Epithelial cell of proximal tubule (primary cell): ENCODE measurements at regions not wholly inside any gene's neighbourhood (a gene's known extent, or its start where the extent isn't known, plus 50 kb on each side); places are given as distances from the start of the nearest gene placed in this dataset.

ENCODE experiments used
- DNase-seq: peaks from one replicate; pipeline ENCODE4 v3.0.0-alpha.2; 2011; ENCODE audit warnings: low read depth
- H3K4me3 ChIP-seq: 2 replicates; pipeline ENCODE4 v1.5.1; 2011; ENCODE audit warnings: low read depth, mild to moderate bottlenecking, low read length
- TF ChIP-seq, protein P1 (sequence below): conservative IDR thresholded peaks from 2 replicates; pipeline ENCODE4 v1.5.1; 2012; ENCODE audit warnings: low read depth, mild to moderate bottlenecking, low read length

DNA sequence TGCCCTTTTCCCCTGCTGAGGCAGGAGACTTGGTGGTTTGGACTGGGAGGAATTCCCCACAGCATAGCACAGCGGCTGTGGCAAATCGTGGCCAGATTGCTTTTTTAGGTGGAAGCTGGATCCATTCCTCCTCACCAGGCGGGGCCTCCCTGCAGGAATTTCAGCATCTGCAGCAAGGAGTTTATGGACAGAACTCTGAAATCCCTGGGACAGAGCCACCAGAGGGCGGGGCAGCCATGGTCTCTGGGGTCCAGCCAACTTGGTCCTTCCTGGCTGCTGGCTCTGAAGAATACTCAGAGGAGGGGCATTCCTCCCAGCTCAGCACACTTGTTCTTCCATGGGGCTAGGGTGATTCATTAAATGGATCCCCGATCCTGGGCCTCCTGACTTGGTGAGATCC is 794.3 kb downstream of the SH3BGRL start:
- H3K4me3 ChIP-seq, result no peak overlapping the region
- no peak for DNase-seq
- TF ChIP-seq, protein P1, sequence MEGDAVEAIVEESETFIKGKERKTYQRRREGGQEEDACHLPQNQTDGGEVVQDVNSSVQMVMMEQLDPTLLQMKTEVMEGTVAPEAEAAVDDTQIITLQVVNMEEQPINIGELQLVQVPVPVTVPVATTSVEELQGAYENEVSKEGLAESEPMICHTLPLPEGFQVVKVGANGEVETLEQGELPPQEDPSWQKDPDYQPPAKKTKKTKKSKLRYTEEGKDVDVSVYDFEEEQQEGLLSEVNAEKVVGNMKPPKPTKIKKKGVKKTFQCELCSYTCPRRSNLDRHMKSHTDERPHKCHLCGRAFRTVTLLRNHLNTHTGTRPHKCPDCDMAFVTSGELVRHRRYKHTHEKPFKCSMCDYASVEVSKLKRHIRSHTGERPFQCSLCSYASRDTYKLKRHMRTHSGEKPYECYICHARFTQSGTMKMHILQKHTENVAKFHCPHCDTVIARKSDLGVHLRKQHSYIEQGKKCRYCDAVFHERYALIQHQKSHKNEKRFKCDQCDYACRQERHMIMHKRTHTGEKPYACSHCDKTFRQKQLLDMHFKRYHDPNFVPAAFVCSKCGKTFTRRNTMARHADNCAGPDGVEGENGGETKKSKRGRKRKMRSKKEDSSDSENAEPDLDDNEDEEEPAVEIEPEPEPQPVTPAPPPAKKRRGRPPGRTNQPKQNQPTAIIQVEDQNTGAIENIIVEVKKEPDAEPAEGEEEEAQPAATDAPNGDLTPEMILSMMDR, result no peak

DNA sequence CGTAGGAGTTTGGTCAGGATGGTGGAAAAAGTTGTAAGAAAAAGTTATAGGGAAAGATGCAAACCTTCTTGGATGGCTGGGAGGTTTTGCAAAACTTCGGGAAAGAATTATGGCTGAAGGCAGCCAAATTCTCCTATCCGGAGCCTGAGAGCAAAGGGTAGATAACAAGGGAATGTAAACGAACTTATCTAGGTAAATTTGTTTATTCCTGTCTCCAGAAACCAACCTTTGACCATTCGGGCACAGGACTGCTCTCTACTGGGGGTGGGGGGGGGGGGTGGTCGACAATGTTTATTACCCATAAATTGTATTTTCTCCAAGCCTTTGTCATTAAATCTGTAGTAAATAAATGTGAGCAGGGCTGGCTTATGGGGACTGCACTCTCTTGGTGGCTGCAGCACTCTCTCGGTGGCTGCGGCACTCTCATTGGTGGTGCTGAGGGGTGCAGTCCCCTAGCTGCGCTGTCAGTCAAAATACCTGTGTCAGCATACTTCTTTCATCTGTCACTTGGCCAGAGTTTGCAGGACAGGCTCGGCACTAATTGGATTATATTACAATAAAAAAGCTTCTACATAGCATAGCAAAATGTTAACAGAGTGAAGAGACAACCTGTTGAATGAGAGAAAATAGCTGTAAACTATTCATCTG is 827.8 kb downstream of the SH3BGRL start:
- H3K4me3 ChIP-seq, result no peak overlapping the region
- TF ChIP-seq, protein P1, result no peak
- DNase-seq, result no peak

DNA sequence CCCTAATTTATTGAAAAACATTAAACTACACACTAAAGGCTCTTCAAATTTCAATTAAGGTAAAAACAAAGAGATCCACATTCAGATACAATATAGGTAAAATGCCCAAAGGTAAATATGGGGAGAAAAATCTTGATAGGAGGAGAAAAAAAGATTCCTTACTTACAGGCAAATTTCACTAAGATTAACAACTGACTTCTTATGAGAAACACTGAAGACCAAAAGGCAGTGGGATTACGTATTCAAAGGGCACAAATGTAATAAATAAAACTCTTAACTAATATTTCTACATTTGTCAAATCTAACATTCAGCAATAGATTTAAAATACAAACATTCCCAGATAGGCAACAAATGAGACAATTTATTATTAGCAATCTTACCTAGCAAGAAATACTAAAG is 829.3 kb downstream of the SH3BGRL start:
- no peak overlapping the region for H3K4me3 ChIP-seq
- no peak for DNase-seq
- TF ChIP-seq, protein P1, result no peak

DNA sequence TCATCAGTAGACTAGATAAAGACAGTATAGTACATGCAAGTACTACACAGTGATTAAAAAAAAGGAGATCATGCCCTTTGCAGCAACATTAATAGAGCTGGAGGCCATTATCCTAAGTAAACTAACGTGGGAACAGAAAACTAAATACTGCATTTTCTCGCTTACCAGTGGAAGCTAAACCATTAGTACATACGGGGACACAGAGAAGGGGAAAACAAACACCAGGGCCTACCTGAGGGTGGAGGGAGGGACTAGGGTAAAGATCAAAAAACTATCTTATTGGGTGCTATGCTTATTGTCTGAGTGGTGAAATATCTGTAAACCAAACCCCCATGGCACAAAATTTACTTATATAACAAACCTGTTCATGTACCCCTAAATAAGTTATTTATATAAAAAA is 836.9 kb downstream of the SH3BGRL start:
- DNase-seq, result no peak
- TF ChIP-seq, protein P1, result no peak
- H3K4me3 ChIP-seq, result no peak overlapping the region

DNA sequence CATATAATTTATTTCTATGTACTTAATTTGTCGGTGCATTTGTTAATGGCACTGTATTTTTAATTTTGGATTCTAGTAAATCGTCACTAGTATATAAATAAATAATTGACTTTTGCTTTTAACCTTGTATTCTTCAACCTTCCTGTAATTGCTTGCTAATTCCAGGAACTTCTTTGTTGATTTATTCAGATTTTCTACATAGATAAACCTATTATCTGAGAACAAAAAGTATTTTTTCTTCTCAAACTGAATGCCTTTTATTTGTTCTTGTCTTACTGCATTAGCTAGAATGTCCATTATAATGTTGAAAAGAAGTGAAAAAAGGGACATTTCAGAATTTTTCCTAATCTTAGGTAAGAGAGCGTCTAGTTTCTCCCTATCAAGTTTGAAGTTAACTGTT is 839.1 kb downstream of the SH3BGRL start:
- no peak for DNase-seq
- TF ChIP-seq, protein P1, result no peak
- no peak overlapping the region for H3K4me3 ChIP-seq

DNA sequence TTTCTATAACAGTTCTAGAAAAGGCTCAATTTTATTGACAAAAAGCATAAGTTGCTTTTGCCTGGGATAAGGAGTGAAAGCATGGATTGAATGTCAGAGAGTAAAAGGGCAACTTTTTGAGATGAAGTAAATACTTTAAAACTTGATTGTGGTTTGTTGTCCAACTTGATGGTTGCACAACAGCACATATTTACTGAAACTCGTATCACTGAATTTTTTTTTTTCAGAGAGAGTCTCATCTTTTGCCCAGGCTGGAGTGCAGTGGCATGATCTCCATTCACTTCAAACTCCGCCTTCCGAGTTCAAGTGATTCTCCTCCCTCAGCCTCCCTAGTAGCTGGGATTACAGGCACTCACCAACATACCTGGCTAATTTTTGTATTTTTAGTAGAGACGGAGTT is 856.8 kb downstream of the SH3BGRL start:
- DNase-seq, result no peak
- TF ChIP-seq, protein P1, result no peak

DNA sequence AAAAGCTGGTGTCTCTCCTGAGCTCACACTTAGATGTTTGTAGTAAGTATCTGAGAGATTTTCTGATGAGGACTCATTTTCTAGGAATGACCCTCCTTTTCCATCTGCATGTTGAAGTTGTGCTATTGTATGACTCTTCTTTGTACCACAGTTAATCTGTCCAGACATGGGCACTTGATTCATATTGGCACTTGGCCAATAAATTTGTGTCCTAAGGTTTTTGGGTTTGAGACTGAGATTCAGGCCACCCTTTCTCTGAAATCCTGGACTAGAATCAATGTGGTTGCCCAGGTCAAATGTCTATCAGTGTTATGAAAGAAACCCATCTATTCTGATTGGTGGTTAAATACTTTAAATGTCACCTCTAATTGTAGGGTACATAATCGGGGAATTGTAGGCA is 869.0 kb downstream of the SH3BGRL start:
- TF ChIP-seq, protein P1, result no peak
- no peak overlapping the region for H3K4me3 ChIP-seq
- no peak for DNase-seq

More for the DNA sequence above, 856.8 kb downstream of the SH3BGRL start:
- no peak overlapping the region for H3K4me3 ChIP-seq
